ENCODE measurements at regions not wholly inside any gene's neighbourhood (a gene's known extent, or its start where the extent isn't known, plus 50 kb on each side); places are given as distances from the start of the nearest gene placed in this dataset.

DNA sequence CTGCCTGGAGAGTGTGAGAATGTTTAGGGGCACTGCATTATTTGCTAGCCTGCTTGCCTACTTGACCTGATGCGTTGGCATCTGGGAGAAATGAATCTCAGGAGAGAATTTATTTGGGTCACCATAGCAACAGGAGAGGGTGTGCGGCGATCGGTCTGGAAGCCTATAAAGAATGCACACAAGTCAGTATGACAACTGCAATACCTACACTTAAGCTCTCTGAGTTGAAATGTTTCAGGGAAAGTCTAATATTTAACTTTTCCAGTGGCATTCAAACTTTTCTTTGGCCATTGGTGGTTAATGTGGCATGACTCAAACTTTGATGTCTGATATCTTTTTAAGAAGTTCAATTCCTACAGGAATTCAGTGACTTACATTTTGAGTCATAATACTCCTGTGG, 205.1 kb downstream of the NEDD1 start:
- no peak for TF ChIP-seq YY1 (IDR thresholded peaks at IDR 0.05; ENCODE audit: insufficient read depth, insufficient read length)
- no peak for TF ChIP-seq SUZ12 (IDR thresholded peaks at IDR 0.05; ENCODE audit: extremely low read depth, insufficient read depth, insufficient read length)
- no peak for TF ChIP-seq ZNF274 (IDR thresholded peaks at IDR 0.05; ENCODE audit: low read depth, low read length)
